GM21825 (cell line): ENCODE measurements at regions not wholly inside any gene's neighbourhood (a gene's known extent, or its start where the extent isn't known, plus 50 kb on each side); places are given as distances from the start of the nearest gene placed in this dataset.
A peak's percentile ranks its signal among the peaks of the same experiment; 100 is the strongest.
"Not testable (repeated sequence)": the region's sequence is repeated elsewhere in the genome, so short reads cannot be mapped to it uniquely, and the experiment has no call there.

Experiments
- ATAC-seq: cut with Tn5 transposase; IDR thresholded peaks from one replicate; pipeline ENCODE4 v1.9.1; 2021; ENCODE audit warnings: mild to moderate bottlenecking, moderate library complexity; ENCODE audit not compliant: unreplicated experiment

DNA sequence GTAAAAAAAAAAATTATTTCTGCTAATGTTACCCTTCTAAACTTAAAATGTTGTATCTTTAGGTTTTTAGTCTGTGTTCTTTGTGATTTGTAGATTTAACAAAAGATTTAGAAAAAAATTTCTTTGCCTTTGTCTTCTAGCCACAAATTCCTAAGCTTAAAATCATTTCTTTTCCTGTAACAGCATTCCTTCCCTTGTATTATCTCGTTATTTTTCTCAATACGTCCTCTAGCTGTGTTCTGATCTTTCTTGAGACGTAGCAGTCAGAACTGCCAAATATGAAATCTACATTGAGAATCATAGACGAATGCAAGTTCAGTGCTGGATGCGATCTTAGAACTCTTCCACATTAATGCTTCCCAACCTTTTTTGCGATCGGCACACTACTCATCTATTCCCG lies 283.1 kb downstream of the UTRN start:
- ATAC-seq = no peak

DNA sequence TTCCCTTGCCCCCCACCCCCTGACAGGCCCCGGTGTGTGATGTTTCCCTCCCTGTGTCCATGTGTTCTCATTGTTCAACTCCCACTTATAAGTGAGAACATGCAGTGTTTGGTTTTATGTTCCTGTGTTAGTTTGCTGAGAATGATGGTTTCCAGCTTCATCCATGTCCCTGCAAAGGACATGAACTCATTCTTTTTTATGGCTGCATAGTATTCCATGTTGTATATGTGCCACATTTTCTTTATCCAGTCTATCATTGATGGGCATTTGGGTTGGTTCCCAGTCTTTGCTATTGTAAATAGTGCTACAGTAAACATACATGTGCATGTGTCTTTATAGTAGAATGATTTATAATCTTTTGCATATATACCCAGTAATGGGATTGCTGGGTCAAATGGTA lies 287.4 kb downstream of the UTRN start:
- ATAC-seq = not testable (repeated sequence)

DNA sequence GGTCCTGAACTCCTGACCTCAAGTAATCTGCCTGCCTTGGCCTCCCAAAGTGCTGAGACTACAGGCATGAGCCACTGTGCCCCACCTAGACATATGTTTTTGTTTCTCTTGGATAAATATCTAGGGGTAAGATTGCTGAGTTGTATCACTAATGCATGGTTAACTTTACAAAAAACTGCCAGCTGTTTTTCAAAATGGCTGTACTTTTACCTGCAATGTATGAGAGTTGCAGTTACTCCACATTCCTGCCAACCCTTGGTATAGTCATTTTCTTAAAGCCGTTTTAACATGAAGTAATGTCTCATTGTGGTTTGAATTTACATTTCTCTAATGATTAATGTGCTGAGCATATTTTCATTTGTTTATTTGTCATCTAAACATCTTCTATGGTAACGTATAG lies 289.7 kb downstream of the UTRN start:
- no peak for ATAC-seq

DNA sequence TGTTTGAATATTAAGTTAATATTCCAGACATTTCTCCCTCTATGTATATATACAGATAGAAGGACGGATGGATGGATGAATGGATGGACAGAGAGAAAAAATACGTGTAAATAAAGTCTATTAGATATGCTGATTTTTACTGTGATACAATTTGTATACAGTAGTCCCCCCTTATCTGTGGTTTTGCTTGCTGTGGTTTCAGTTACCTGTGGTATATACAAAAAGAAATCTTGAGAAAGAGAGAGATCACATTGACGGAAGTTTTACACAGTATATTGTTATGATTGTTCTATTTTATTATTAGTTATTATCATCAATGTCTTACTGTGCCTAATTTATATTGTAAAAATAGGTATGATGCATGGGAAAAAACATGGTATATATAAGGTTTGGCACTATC lies 290.2 kb downstream of the UTRN start:
- ATAC-seq = no peak

DNA sequence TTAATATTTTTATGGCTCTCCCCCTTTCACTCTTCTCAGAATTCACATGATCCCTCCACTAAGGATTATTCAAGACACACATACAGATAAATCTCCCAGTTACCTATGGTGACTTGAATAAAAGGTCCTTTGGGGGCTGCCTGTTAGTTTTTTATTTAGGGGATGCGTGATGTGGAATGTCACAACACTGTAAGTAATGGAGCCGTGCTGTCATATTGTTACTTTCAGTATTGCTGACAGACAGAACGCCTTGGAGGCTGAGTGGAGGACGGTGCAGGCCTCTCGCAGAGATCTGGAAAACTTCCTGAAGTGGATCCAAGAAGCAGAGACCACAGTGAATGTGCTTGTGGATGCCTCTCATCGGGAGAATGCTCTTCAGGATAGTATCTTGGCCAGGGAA lies 291.7 kb downstream of the UTRN start:
- no peak for ATAC-seq

DNA sequence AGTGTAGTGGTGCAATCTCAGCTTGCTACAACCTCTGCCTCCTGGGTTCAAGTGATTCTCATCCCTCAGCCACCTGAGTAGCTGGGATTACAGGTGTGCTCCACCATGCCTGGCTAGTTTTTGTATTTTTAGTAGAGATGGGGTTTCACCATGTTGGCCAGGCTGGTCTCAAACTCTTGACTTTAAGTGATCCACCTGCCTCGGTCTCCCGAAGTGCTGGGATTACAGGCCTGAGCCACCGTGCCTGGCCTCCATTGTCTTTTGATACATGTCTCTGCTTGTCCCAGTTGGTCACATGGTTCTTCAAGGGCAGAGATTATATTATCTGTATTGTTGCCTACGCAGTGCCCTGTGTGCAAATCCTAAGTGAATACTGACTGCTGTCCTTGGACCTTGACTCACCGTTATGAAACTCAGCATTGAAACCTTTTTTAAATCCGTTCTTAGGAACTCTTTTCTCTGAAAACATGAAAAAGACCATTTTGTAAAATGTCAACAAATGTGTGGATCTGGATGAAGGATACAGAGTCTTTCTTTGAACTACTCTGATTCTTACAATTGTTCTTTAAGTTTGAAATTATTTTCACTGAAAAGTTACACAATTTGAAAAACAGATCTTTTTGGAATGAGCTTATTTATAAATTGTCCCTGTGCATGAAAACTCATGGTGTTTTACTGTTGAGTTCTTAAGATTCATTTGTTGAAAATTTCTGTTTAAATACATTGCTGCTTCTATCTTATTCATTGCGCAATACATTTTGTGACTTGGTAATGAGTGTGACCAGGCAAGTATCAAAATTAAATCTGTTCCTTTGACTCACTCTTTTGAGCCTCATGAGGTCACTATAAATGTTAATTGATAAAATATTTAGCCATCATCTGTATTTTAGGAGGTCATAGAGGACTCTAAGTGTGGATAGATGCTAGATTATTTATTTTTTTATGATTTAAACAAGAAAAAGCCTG lies 293.5 kb downstream of the UTRN start:
- no peak for ATAC-seq

DNA sequence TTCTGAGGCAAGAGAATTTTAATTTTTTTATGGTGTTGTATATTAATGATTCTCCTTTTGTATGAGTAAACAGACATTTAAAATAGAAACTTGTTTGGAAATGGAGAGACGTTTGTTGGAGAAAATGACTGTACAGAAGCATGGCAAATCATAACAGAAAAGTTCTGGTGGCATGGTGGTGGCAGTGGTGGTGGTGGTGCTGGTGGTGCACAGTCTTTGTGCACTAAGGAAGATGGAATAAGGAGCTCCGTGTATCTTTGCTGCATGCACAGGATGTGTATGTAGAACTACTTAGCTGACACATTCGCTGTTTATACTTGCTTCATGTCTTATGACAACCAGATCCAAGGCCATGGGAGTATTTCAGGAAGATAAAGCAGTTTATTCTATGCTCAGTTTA lies 294.9 kb downstream of the UTRN start:
- ATAC-seq = no peak

DNA sequence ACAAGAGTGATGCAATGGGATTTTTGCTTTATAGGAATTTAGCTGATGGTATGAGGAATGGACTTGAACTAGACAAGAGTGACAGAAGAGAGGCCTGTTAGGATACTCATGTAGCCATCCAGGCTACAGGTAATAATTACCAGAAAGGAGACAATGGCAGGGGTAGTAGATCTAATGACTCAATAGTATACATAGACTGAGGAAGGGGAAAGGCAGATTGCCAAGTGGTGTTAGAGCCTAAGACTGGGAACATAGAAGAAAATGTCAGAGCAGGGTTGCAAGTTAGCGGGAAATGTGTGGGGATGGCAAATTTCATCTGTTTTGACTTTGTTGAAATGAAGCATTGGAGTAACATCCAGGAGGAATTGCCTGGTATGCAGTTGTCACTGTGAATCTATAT lies 295.6 kb downstream of the UTRN start:
- ATAC-seq = no peak

DNA sequence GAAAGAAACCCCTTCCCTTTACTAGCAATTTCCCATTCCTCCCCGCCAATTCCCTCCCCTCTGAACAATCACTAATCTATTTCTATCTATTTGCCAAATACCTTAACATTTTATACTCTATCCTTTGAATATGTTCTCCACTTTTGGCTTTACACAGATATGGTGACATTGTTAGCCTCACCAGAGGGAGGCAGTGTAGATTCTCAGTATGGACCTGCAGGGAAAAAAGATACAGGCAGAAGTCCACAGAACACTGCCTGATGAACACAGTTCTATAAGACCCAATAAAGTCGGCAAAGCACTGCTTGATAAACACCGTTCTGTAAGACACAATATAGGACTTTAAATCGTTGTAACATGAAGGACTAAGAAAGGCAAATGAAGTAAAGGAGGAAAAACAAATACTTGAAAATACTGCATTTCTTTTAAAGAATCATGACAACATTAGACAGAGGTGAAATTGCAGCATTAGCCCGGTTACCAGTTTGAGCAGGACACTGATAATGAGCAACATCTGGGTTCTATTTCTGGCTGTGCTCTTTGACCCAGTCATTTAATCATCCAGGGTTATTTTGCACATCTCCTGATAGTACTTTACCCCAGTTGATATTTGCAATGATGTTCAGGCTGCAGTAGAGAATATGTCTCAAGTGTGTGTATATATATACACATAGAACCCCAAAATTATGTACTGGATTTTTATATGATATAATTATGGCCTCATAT lies 296.8 kb downstream of the UTRN start:
- no peak for ATAC-seq

DNA sequence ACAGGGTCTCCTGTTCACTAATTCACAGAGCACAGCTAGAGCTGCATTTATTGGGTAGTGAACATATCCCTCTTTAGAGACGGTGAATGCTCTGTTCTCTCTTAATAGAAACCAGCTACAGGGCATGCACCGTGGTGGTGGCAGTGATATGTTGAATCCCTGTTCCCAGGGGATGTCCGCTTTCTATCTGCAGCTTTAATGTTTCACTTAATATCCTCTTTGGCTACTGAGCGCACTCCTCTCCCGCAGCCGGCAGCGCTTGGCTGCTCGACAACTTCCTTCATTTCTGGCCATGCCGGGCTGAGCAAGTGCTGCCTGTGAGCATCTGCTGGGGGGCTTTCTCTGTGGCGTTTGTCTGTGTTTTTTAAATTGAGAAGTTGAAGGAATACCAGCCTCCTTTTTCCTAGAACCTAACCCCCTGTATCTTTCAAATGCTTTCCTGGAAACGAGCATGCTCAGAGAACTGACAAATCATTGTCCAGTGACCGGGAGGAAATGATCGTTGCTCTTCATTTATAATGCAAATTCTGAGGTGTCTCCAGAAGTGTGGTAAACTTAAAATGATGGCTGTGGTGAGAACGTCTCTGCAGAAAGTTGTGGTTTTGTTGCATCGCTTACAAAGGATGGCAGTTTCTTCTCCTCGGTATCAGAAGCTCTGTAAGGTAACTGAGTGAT lies 297.9 kb downstream of the UTRN start:
- ATAC-seq = peak; percentile 94

DNA sequence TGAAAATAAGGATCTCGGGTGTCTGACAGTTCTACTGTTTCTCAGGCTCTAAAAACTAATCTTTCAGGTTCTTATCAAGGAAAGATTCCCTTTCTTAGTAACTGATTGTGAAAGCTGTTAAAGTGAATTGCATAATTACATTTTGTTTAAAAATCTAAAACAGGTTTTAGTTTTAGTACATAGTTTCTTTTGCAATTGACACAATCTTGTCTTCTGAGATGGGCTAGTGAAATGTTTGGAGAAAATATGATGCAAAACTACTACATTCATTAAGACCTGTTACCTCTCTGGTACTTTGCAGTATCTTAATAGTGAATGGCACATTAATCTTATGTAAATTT lies 298.4 kb downstream of the UTRN start:
- ATAC-seq = no peak

DNA sequence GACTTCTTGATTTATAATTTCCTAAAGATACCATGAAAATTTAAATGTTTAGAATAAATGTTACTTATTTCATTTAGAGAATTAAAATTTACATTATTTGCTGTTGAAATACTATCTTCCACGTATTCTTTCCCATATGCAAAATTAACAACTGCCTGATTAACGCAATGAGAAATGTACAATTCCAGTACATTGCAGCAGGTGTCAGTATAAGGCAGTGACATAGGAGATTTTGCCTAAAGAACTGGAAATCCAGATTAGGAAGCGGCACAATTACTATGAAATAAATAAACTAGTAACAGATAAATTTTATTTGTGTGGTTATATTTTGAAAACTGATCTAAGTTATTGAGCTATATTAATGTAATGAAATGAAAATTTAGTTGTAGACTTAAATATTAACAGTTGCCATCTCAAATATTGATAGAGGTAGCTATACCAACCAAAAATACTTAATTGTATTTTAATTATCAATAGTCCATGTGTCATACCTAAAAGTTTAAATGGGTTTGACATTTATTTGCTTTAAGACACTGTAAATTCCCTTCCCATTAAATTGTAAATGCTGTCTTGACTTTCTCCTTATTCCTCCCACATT lies 300.2 kb downstream of the UTRN start:
- ATAC-seq = no peak

DNA sequence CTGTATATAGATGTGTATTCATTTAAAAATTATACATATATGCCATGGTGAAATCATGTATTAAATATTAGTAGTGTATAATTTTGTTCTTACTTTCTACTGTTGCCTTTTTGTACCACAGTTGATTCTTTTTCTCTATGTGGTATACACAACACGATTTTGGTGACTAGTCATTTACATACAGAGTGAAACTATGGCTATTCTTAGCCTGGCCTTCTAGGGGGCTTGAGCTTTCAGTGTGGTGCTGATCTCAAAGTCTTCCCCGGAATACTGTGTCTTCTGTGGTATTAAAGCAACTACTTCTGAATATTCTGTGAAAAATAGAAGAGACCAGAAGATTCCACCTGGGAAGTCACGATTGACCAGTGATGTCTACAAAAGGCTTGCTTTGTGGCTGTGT lies 301.9 kb downstream of the UTRN start:
- ATAC-seq = no peak

DNA sequence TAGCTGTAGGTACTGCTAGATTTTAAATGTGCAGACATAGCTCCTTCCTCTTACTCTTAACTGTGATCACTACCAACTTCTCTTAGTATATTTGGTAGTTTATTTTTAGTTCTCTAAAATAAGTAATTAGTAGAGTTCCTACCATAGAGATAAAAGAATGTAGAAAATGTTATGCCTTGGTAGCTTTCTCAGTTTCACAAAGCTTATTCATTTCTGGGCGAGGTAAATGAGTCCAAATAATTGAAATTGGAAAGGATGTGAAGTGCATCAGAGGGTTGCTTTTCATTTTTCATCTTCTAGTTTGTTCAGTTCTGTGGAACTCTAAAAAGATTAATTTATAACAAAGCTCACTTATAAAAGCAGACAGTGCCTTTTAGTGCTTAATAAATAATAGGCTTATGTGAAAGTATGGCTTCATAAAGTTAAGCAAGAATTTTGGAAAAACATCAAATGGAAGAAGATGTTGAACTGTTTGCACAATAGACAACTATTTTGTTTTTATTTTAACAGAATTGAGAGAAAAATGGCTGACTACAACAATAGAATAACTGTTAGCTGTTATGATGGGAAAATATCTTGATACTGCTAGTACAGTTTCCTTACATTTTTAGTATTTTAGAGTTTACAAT lies 303.7 kb downstream of the UTRN start:
- ATAC-seq = peak; percentile 90

DNA sequence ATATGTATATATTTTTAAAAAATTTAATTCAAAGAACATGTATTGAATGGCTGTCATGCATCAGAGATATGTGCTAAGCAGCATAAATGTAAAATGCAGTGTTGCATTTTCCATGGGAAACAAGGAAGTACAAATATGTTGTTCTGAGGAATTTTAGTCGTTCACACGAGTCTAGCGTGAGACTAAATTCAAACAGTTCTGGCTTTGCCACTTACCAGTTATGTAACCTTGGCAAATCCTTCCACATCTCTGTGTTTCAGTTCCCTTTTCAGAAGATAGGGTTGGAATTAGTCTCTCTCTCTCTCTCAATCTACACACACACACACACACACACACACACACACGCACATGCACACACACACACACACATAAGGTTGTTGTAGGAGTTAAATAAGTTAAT lies 305.4 kb downstream of the UTRN start:
- no peak for ATAC-seq

DNA sequence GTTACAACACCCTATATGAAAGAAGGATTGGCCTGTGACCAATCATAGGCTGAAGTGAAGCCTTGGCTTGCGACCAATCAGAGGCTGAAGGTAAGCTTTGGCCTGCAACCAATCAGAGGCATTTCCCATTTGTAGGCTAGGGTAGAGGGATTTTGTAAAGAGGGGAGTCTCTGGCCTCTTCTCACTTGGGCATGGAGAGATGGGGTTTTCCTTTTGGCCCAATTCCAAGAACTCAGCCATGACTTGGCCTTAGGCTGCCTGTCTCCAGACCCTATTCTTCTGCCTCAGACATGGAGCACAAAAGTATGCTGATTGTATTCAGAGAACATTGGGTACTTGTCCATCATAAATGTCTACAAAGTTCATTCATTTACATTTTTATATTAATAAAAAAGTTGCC lies 308.3 kb downstream of the UTRN start:
- ATAC-seq = no peak

DNA sequence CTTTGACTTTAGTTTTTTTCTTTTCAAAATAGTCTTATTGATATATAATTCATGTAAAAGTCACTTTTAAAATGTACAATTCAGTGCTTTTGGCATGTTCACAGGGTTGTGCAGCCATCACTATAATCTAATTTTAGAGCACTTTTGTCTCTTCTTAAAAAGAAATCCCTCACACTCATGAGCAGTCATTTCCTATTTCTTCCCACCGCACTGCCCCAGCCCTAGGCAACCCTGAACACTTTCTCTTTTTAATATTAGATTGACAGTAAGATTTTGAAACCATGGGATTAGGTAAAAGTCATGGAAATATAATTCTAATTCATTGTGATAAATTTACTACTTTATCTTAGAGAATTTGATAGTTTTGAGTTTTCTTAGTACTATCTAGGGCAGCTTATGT lies 309.4 kb downstream of the UTRN start:
- ATAC-seq = no peak

DNA sequence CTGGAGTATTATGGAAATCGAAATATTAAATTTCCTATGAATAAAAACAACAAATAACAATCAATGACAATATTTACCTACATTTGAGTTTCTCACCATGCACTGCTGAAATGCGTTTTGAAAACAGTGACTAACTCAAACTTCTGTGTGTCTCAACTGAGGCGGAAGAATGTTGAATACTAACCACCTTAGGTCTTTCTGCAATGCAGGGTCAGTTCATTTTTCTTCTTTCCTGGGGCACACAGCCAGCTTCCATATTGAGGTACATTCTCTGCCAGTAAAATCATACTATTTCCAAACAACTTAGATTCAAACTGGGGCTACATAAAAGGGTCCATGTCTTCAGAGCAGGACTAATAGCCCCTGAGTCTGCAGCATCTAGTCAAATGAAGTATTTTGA lies 310.1 kb downstream of the UTRN start:
- no peak for ATAC-seq

DNA sequence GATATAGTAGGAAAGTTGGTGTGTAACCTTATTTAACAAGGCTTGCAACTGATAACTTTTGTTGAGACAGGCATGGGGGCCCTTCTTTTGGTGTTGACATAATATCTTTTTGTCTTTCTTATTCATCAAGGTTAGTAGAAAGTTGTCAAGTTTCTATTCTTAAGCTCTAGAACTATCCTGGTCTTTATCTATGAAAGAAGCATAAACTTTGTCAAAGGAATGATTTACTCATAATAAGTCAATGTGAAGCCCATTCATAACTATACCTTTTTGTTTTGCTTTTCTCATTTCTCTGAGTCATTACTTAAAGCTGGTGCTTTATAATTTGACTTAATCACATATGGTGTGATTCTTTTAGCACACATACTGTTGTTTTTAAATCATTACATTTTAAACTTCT lies 312.4 kb downstream of the UTRN start:
- ATAC-seq = no peak

DNA sequence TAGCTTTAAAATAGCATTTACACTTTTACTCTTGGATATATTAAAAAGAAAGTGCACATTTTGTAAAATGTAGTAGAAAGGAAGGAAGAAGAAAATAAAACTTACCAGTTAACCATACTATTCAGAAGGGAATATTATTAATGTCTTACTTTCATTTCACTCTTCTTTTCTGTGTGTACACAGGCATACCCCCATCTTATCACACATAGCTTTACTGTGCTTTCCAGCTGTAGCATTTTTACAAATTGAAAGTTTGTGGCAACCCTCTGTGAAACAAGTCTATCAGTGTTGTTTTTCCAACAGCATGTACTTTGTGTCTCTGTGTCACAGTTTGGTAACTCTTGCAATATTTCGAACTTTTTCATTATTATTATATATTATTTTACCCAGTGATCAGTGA lies 314.5 kb downstream of the UTRN start:
- ATAC-seq = no peak

DNA sequence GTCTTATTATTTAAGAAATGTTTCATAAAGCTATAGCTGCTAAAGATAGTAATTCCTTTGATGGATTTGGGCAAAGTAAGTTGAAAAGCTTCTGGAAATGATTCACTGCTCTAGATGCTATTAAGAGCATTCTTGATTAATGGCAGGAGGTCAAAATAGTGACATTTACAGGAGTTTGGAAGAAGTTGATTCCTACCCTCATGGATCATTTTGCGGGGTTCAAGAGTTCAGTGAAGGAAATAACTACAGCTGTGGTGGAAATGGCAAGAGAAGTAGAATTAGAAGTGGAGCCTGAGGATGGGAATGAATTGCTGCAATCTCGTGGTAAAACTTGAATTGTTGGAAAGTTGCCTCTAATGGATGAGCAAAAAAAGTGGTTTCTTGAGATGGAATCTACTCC lies 316.1 kb downstream of the UTRN start:
- no peak for ATAC-seq
